GM23338 (cell line): ENCODE measurements at regions not wholly inside any gene's neighbourhood (a gene's known extent, or its start where the extent isn't known, plus 50 kb on each side); places are given as distances from the start of the nearest gene placed in this dataset.

Experiments used
- ATAC-seq: fragments of 200-7000 bp; cut with Tn5 transposase; 3 replicates; pipeline ENCODE4 v1.9.1; 2020
- DNase-seq: peaks from one replicate; pipeline ENCODE4 v3.0.0-alpha.2; 2015; ENCODE audit warnings: low spot score
- H2AFZ ChIP-seq: fragments of 200-600 bp; sonication (generic); 2 replicates; pipeline ENCODE4 v1.8.0; 2016; ENCODE audit warnings: antibody characterized with exemption, mild to moderate bottlenecking, moderate library complexity
- H3F3A ChIP-seq: fragments of 200-600 bp; sonication (generic); replicated peaks from 2 replicates; pipeline ENCODE4 v1.8.0; 2017; ENCODE audit warnings: antibody characterized with exemption, mixed run types, low read depth
- H3K27ac ChIP-seq: fragments of 200-600 bp; sonication (generic); 2 replicates; pipeline ENCODE4 v1.6.1; 2016; ENCODE audit warnings: low read depth
- H3K27me3 ChIP-seq: fragments of 200-600 bp; sonication (generic); 2 replicates; pipeline ENCODE4 v1.8.0; 2016; ENCODE audit warnings: mild to moderate bottlenecking, mixed run types, moderate library complexity; ENCODE audit not compliant: insufficient read depth
- H3K36me3 ChIP-seq: fragments of 200-600 bp; sonication (generic); 2 replicates; pipeline ENCODE4 v1.8.0; 2016; ENCODE audit warnings: mild to moderate bottlenecking; ENCODE audit not compliant: insufficient read depth
- H3K4me1 ChIP-seq: fragments of 200-600 bp; sonication (generic); 2 replicates; pipeline ENCODE4 v1.8.0; 2016; ENCODE audit warnings: mild to moderate bottlenecking, moderate library complexity; ENCODE audit not compliant: insufficient read depth
- H3K4me2 ChIP-seq: fragments of 200-600 bp; sonication (generic); 2 replicates; pipeline ENCODE4 v1.7.1; 2017; ENCODE audit warnings: mixed run types
- H3K4me3 ChIP-seq: fragments of 200-600 bp; sonication (generic); 2 replicates; pipeline ENCODE4 v1.6.1; 2016; ENCODE audit warnings: mixed run types
- H3K79me2 ChIP-seq: fragments of 200-600 bp; sonication (generic); replicated peaks from 2 replicates; pipeline ENCODE4 v1.8.0; 2017; ENCODE audit warnings: mild to moderate bottlenecking; ENCODE audit not compliant: insufficient read depth
- H3K9me2 ChIP-seq: fragments of 200-600 bp; sonication (generic); 2 replicates; pipeline ENCODE4 v1.8.0; 2017; ENCODE audit not compliant: insufficient read depth
- H4K20me1 ChIP-seq: fragments of 200-600 bp; sonication (generic); replicated peaks from 2 replicates; pipeline ENCODE4 v1.8.0; 2017; ENCODE audit warnings: mild to moderate bottlenecking; ENCODE audit not compliant: insufficient read depth
- H3K27ac Mint-ChIP-seq: 2 replicates; pipeline ENCODE4 v1.8.0; 2020; ENCODE audit warnings: inconsistent platforms, mild to moderate bottlenecking, moderate library complexity, mixed read lengths
- H3K27me3 Mint-ChIP-seq: 3 replicates; pipeline ENCODE4 v1.8.0; 2022; ENCODE audit warnings: low read depth, mild to moderate bottlenecking, moderate library complexity, mixed read lengths, inconsistent platforms; ENCODE audit not compliant: insufficient read depth, poor library complexity
- H3K36me3 Mint-ChIP-seq: 3 replicates; pipeline ENCODE4 v1.8.0; 2021; ENCODE audit warnings: low read depth, mild to moderate bottlenecking, inconsistent platforms, moderate library complexity, mixed read lengths
- H3K4me1 Mint-ChIP-seq: 3 replicates; pipeline ENCODE4 v1.8.0; 2020; ENCODE audit warnings: mild to moderate bottlenecking, inconsistent platforms, mixed read lengths
- H3K4me3 Mint-ChIP-seq: 3 replicates; pipeline ENCODE4 v1.8.0; 2021; ENCODE audit warnings: moderate library complexity, mild to moderate bottlenecking, inconsistent platforms, mixed read lengths
- H3K9me3 Mint-ChIP-seq: 3 replicates; pipeline ENCODE4 v1.8.0; 2020; ENCODE audit warnings: moderate library complexity, mild to moderate bottlenecking, inconsistent platforms, mixed read lengths
- CREB1 ChIP-seq: fragments of 250-450 bp; sonication (Bioruptor Pico); IDR thresholded peaks from 2 replicates; pipeline ENCODE4 v1.5.0; 2020; ENCODE audit warnings: low read depth, mild to moderate bottlenecking, moderate library complexity
- EZH2 ChIP-seq: fragments of 200-600 bp; sonication (generic); IDR thresholded peaks from one replicate; pipeline ENCODE4 v1.8.0; 2017; ENCODE audit warnings: antibody characterized with exemption, mild to moderate bottlenecking, low read depth; ENCODE audit not compliant: unreplicated experiment
- EZH2phosphoT487 ChIP-seq: fragments of 200-600 bp; sonication (generic); IDR thresholded peaks from one replicate; pipeline ENCODE4 v1.8.1; 2018; ENCODE audit warnings: antibody characterized with exemption; ENCODE audit not compliant: unreplicated experiment
- JUNB ChIP-seq: IDR thresholded peaks from one replicate; pipeline ENCODE4 v1.6.1; 2016; ENCODE audit warnings: antibody characterized with exemption; ENCODE audit not compliant: unreplicated experiment
- NANOG ChIP-seq: IDR thresholded peaks from 2 replicates; pipeline ENCODE4 v1.6.1; 2016; ENCODE audit warnings: antibody characterized with exemption, borderline replicate concordance
- POLR2AphosphoS5 ChIP-seq: IDR thresholded peaks from 2 replicates; pipeline ENCODE4 v1.6.1; 2016; ENCODE audit warnings: antibody characterized with exemption, low read depth
- STAT1 ChIP-seq: IDR thresholded peaks from one replicate; pipeline ENCODE4 v1.6.1; 2016; ENCODE audit warnings: antibody characterized with exemption; ENCODE audit not compliant: unreplicated experiment
- ZNF114 ChIP-seq: fragments of 250-450 bp; sonication (Bioruptor Pico); IDR thresholded peaks from 2 replicates; pipeline ENCODE4 v1.5.0; 2020; ENCODE audit warnings: mild to moderate bottlenecking, moderate library complexity
- ZNF331 ChIP-seq: fragments of 250-450 bp; sonication (Bioruptor Pico); IDR thresholded peaks from 2 replicates; pipeline ENCODE4 v1.5.0; 2020; ENCODE audit warnings: low read depth, mild to moderate bottlenecking, moderate library complexity
- TF ChIP-seq, protein P1 (sequence below): fragments of 250-450 bp; sonication (Bioruptor Pico); IDR thresholded peaks from 2 replicates; pipeline ENCODE4 v1.5.0; 2020; ENCODE audit warnings: mild to moderate bottlenecking, moderate library complexity
- TF ChIP-seq, protein P2 (sequence below), 2 experiments: fragments of 200-600 bp in 1 of 2; sonication (generic) in 1 of 2; conservative IDR thresholded peaks; 2 replicates each; pipeline versions ENCODE4 v1.5.1 to v1.6.1; 2016 to 2017; ENCODE audit warnings: antibody characterized with exemption in 2 of 2, low read depth in 2 of 2, mild to moderate bottlenecking in 2 of 2, moderate library complexity in 1 of 2
- TF ChIP-seq, protein P3 (sequence below): IDR thresholded peaks from one replicate; pipeline ENCODE4 v1.6.1; 2018; ENCODE audit warnings: antibody characterized with exemption; ENCODE audit not compliant: unreplicated experiment
- TF ChIP-seq, protein P4 (sequence below): IDR thresholded peaks from 2 replicates; pipeline ENCODE4 v1.6.1; 2016; ENCODE audit warnings: antibody characterized with exemption

DNA sequence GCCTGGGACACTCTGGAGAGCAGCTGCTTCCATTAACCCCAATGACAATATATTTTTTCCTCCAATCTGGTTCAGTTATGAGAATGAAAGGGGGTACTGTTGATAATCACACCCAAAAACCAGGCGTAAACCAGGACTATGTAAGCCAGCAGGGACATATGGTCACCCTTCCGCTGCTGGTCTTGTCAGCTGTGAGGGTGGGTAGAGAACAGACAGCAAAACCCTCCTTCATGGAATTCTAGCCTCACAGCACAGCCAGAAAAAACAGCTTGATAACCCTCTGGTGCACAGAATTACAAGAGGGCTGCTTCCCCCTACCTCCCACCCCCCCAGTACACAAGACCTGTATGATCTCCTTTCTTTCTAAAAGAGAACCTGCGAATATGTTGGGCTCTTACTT lies 368.8 kb upstream of the ZMIZ1 start:
- DNase-seq: no peak
- Histone ChIP-seq H2AFZ (no peak overlapping the region), H3K9me2 (no peaks in the 10 kb centered on the region), H3F3A (no peaks in the 10 kb centered on the region), H3K4me2 (no peak overlapping the region), H3K4me3 (no peak overlapping the region), H3K36me3 (no peaks in the 10 kb centered on the region), H3K27me3 (no peaks in the 10 kb centered on the region), H4K20me1 (no peaks in the 10 kb centered on the region), H3K4me1 (no peaks in the 10 kb centered on the region), H3K79me2 (no peaks in the 10 kb centered on the region), H3K27ac (no peak overlapping the region)
- no peak for ATAC-seq
- Mint-ChIP-seq H3K27me3 (no peaks in the 10 kb centered on the region), H3K9me3 (no peaks in the 10 kb centered on the region), H3K27ac (no peak overlapping the region), H3K4me1 (peaks cover 2% of the 10 kb centered on the region; the same call in 2 of the 3 replicates), H3K4me3 (no peak overlapping the region), H3K36me3 (no peaks in the 10 kb centered on the region)
- TF ChIP-seq NANOG (no peak), CREB1 (no peak), POLR2AphosphoS5 (no peak), EZH2phosphoT487 (no peak), ZNF331 (CRISPR knock-in tag) (no peak), JUNB (no peak), STAT1 (no peak), EZH2 (no peak), ZNF114 (CRISPR knock-in tag) (no peak)
- TF ChIP-seq, protein P1, sequence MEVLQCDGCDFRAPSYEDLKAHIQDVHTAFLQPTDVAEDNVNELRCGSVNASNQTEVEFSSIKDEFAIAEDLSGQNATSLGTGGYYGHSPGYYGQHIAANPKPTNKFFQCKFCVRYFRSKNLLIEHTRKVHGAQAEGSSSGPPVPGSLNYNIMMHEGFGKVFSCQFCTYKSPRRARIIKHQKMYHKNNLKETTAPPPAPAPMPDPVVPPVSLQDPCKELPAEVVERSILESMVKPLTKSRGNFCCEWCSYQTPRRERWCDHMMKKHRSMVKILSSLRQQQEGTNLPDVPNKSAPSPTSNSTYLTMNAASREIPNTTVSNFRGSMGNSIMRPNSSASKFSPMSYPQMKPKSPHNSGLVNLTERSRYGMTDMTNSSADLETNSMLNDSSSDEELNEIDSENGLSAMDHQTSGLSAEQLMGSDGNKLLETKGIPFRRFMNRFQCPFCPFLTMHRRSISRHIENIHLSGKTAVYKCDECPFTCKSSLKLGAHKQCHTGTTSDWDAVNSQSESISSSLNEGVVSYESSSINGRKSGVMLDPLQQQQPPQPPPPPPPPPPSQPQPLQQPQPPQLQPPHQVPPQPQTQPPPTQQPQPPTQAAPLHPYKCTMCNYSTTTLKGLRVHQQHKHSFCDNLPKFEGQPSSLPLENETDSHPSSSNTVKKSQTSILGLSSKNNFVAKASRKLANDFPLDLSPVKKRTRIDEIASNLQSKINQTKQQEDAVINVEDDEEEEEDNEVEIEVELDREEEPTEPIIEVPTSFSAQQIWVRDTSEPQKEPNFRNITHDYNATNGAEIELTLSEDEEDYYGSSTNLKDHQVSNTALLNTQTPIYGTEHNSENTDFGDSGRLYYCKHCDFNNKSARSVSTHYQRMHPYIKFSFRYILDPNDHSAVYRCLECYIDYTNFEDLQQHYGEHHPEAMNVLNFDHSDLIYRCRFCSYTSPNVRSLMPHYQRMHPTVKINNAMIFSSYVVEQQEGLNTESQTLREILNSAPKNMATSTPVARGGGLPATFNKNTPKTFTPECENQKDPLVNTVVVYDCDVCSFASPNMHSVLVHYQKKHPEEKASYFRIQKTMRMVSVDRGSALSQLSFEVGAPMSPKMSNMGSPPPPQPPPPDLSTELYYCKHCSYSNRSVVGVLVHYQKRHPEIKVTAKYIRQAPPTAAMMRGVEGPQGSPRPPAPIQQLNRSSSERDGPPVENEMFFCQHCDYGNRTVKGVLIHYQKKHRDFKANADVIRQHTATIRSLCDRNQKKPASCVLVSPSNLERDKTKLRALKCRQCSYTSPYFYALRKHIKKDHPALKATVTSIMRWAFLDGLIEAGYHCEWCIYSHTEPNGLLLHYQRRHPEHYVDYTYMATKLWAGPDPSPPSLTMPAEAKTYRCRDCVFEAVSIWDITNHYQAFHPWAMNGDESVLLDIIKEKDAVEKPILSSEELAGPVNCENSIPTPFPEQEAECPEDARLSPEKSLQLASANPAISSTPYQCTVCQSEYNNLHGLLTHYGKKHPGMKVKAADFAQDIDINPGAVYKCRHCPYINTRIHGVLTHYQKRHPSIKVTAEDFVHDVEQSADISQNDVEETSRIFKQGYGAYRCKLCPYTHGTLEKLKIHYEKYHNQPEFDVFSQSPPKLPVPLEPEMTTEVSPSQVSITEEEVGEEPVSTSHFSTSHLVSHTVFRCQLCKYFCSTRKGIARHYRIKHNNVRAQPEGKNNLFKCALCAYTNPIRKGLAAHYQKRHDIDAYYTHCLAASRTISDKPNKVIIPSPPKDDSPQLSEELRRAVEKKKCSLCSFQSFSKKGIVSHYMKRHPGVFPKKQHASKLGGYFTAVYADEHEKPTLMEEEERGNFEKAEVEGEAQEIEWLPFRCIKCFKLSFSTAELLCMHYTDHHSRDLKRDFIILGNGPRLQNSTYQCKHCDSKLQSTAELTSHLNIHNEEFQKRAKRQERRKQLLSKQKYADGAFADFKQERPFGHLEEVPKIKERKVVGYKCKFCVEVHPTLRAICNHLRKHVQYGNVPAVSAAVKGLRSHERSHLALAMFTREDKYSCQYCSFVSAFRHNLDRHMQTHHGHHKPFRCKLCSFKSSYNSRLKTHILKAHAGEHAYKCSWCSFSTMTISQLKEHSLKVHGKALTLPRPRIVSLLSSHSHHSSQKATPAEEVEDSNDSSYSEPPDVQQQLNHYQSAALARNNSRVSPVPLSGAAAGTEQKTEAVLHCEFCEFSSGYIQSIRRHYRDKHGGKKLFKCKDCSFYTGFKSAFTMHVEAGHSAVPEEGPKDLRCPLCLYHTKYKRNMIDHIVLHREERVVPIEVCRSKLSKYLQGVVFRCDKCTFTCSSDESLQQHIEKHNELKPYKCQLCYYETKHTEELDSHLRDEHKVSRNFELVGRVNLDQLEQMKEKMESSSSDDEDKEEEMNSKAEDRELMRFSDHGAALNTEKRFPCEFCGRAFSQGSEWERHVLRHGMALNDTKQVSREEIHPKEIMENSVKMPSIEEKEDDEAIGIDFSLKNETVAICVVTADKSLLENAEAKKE: no peak
- TF ChIP-seq, protein P2, sequence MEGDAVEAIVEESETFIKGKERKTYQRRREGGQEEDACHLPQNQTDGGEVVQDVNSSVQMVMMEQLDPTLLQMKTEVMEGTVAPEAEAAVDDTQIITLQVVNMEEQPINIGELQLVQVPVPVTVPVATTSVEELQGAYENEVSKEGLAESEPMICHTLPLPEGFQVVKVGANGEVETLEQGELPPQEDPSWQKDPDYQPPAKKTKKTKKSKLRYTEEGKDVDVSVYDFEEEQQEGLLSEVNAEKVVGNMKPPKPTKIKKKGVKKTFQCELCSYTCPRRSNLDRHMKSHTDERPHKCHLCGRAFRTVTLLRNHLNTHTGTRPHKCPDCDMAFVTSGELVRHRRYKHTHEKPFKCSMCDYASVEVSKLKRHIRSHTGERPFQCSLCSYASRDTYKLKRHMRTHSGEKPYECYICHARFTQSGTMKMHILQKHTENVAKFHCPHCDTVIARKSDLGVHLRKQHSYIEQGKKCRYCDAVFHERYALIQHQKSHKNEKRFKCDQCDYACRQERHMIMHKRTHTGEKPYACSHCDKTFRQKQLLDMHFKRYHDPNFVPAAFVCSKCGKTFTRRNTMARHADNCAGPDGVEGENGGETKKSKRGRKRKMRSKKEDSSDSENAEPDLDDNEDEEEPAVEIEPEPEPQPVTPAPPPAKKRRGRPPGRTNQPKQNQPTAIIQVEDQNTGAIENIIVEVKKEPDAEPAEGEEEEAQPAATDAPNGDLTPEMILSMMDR (conservative IDR thresholded peaks at IDR 0.05; ENCODE audit: low read depth in 2 of 2): no peak
- TF ChIP-seq, protein P3, sequence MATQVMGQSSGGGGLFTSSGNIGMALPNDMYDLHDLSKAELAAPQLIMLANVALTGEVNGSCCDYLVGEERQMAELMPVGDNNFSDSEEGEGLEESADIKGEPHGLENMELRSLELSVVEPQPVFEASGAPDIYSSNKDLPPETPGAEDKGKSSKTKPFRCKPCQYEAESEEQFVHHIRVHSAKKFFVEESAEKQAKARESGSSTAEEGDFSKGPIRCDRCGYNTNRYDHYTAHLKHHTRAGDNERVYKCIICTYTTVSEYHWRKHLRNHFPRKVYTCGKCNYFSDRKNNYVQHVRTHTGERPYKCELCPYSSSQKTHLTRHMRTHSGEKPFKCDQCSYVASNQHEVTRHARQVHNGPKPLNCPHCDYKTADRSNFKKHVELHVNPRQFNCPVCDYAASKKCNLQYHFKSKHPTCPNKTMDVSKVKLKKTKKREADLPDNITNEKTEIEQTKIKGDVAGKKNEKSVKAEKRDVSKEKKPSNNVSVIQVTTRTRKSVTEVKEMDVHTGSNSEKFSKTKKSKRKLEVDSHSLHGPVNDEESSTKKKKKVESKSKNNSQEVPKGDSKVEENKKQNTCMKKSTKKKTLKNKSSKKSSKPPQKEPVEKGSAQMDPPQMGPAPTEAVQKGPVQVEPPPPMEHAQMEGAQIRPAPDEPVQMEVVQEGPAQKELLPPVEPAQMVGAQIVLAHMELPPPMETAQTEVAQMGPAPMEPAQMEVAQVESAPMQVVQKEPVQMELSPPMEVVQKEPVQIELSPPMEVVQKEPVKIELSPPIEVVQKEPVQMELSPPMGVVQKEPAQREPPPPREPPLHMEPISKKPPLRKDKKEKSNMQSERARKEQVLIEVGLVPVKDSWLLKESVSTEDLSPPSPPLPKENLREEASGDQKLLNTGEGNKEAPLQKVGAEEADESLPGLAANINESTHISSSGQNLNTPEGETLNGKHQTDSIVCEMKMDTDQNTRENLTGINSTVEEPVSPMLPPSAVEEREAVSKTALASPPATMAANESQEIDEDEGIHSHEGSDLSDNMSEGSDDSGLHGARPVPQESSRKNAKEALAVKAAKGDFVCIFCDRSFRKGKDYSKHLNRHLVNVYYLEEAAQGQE: no peak
- TF ChIP-seq, protein P4, sequence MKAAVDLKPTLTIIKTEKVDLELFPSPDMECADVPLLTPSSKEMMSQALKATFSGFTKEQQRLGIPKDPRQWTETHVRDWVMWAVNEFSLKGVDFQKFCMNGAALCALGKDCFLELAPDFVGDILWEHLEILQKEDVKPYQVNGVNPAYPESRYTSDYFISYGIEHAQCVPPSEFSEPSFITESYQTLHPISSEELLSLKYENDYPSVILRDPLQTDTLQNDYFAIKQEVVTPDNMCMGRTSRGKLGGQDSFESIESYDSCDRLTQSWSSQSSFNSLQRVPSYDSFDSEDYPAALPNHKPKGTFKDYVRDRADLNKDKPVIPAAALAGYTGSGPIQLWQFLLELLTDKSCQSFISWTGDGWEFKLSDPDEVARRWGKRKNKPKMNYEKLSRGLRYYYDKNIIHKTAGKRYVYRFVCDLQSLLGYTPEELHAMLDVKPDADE: no peak
